K562 (cell line): ENCODE measurements at regions not wholly inside any gene's neighbourhood (a gene's known extent, or its start where the extent isn't known, plus 50 kb on each side); places are given as distances from the start of the nearest gene placed in this dataset.

Experiments used
- ATF3 ChIP-seq, 2 experiments: fragments of 450-650 bp in 1 of 2; sonication (generic) in 1 of 2; formaldehyde crosslinking in 1 of 2; IDR thresholded peaks in 1 of 2; conservative IDR thresholded peaks in 1 of 2; 2 replicates each; pipeline versions ENCODE4 v1.6.1 to v1.8.1; 2016 to 2023; ENCODE audit warnings: mild to moderate bottlenecking in 2 of 2, moderate library complexity in 2 of 2, inconsistent platforms in 1 of 2, missing genetic modification reagents in 1 of 2
- DPF2 ChIP-seq: fragments of 450-650 bp; IDR thresholded peaks from 2 replicates; pipeline ENCODE4 v1.6.1; 2016
- MAFK ChIP-seq: IDR thresholded peaks from 2 replicates; pipeline ENCODE4 v1.6.1; 2011; ENCODE audit warnings: low read length, improper control_type of control experiment
- MTF1 ChIP-seq: fragments of 250-450 bp; sonication (Bioruptor Pico); IDR thresholded peaks from 2 replicates; pipeline ENCODE4 v1.9.0; 2021; ENCODE audit warnings: moderate library complexity, mild to moderate bottlenecking, inconsistent platforms, borderline replicate concordance
- MYBL2 ChIP-seq, 2 experiments: fragments of 450-650 bp in 1 of 2; sonication (generic) in 1 of 2; formaldehyde crosslinking in 1 of 2; IDR thresholded peaks; 2 replicates each; pipeline versions ENCODE4 v1.6.1 to v1.8.1; 2017 to 2022; ENCODE audit warnings: borderline replicate concordance in 1 of 2, inconsistent platforms in 1 of 2, low read depth in 1 of 2, mild to moderate bottlenecking in 1 of 2, missing genetic modification reagents in 1 of 2, moderate library complexity in 1 of 2
- NFE2L1 ChIP-seq: fragments of 450-650 bp; IDR thresholded peaks from 2 replicates; pipeline ENCODE4 v1.6.1; 2016; ENCODE audit warnings: missing genetic modification characterization, low read depth, mild to moderate bottlenecking, missing compliant biosample characterization, moderate library complexity, borderline replicate concordance
- SMARCA4 ChIP-seq: fragments of 450-650 bp; IDR thresholded peaks from 2 replicates; pipeline ENCODE4 v1.6.1; 2016
- SPI1 ChIP-seq: IDR thresholded peaks from 2 replicates; pipeline ENCODE4 v1.6.1; 2011; ENCODE audit warnings: low read depth, low read length, control low read depth, borderline replicate concordance
- TAF15 ChIP-seq: fragments of 200-400 bp; formaldehyde crosslinking; IDR thresholded peaks from 2 replicates; pipeline ENCODE4 v1.6.1; 2017; ENCODE audit warnings: mild to moderate bottlenecking, low read depth, low read length, moderate library complexity
- TCF7 ChIP-seq: sonication (generic); IDR thresholded peaks from 2 replicates; pipeline ENCODE4 v1.6.1; 2016; ENCODE audit warnings: antibody characterized with exemption, borderline replicate concordance
- ZFP30 ChIP-seq: fragments of 250-450 bp; sonication (Bioruptor Pico); IDR thresholded peaks from 2 replicates; pipeline ENCODE4 v1.8.0; 2022; ENCODE audit warnings: moderate library complexity, mild to moderate bottlenecking, inconsistent platforms, borderline replicate concordance
- ZNF239 ChIP-seq: fragments of 250-450 bp; sonication (Bioruptor Pico); IDR thresholded peaks from 2 replicates; pipeline ENCODE4 v1.4.0; 2020; ENCODE audit warnings: mild to moderate bottlenecking
- ZNF274 ChIP-seq: IDR thresholded peaks from 2 replicates; pipeline ENCODE4 v1.6.1; 2011; ENCODE audit warnings: low read depth, mild to moderate bottlenecking, low read length, moderate library complexity, borderline replicate concordance
- ZNF316 ChIP-seq: fragments of 450-650 bp; IDR thresholded peaks from 2 replicates; pipeline ENCODE4 v1.6.1; 2016
- ZNF644 ChIP-seq: fragments of 200-800 bp; sonication (Bioruptor generic); IDR thresholded peaks from 2 replicates; pipeline ENCODE4 v1.6.1; 2016; ENCODE audit warnings: low read depth, missing genetic modification characterization, missing compliant biosample characterization
- ZNF76 ChIP-seq: fragments of 250-450 bp; sonication (Bioruptor Pico); IDR thresholded peaks from 2 replicates; pipeline ENCODE4 v1.4.0; 2020; ENCODE audit warnings: mild to moderate bottlenecking, moderate library complexity, borderline replicate concordance
- ZNF764 ChIP-seq: fragments of 250-450 bp; sonication (Bioruptor Pico); IDR thresholded peaks from 2 replicates; pipeline ENCODE4 v1.4.0; 2020; ENCODE audit warnings: low read depth, mild to moderate bottlenecking, moderate library complexity
- TF ChIP-seq, protein P1 (sequence below): IDR thresholded peaks from 3 replicates; pipeline ENCODE4 v1.6.1; 2011; ENCODE audit warnings: borderline replicate concordance, mild to moderate bottlenecking, moderate library complexity; ENCODE audit not compliant: insufficient read length; ENCODE audit errors: extremely low read depth
- TF ChIP-seq, protein P2 (sequence below): IDR thresholded peaks from 2 replicates; pipeline ENCODE4 v1.6.1; 2014; ENCODE audit warnings: antibody characterized with exemption

GRCh38 chr2:45190481-45190942, 181.3 kb upstream of the SIX2 start (continued):
- TF ChIP-seq TCF7 (no peak), MTF1 (CRISPR knock-in tag) (no peak), SPI1 (no peak), ZNF316 (peak; percentile 97), ZNF239 (CRISPR knock-in tag) (no peak), MAFK (peak; percentile 74), DPF2 (0 out of 2 replicates have a peak, but pooled peaks have one; percentile 30), TAF15 (no peak), ZNF76 (no peak), ZNF644 (no peak), ATF3 (IDR thresholded peaks at IDR 0.05) (peak; percentile 52), ATF3 (CRISPR knock-in tag; conservative IDR thresholded peaks at IDR 0.05) (no peak), ZFP30 (CRISPR knock-in tag) (no peak), ZNF274 (no peak), NFE2L1 (tag) (peak; percentile 8; the same call in 1 of the 2 replicates), SMARCA4 (0 out of 2 replicates have a peak, but pooled peaks have one; percentile 33), ZNF764 (CRISPR knock-in tag) (no peak), MYBL2 (IDR thresholded peaks at IDR 0.05; ENCODE audit: low read depth) (no peak), MYBL2 (CRISPR knock-in tag; IDR thresholded peaks at IDR 0.05; ENCODE audit: borderline replicate concordance) (no peak)
- TF ChIP-seq, protein P1, sequence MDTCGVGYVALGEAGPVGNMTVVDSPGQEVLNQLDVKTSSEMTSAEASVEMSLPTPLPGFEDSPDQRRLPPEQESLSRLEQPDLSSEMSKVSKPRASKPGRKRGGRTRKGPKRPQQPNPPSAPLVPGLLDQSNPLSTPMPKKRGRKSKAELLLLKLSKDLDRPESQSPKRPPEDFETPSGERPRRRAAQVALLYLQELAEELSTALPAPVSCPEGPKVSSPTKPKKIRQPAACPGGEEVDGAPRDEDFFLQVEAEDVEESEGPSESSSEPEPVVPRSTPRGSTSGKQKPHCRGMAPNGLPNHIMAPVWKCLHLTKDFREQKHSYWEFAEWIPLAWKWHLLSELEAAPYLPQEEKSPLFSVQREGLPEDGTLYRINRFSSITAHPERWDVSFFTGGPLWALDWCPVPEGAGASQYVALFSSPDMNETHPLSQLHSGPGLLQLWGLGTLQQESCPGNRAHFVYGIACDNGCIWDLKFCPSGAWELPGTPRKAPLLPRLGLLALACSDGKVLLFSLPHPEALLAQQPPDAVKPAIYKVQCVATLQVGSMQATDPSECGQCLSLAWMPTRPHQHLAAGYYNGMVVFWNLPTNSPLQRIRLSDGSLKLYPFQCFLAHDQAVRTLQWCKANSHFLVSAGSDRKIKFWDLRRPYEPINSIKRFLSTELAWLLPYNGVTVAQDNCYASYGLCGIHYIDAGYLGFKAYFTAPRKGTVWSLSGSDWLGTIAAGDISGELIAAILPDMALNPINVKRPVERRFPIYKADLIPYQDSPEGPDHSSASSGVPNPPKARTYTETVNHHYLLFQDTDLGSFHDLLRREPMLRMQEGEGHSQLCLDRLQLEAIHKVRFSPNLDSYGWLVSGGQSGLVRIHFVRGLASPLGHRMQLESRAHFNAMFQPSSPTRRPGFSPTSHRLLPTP: no peak
- TF ChIP-seq, protein P2, sequence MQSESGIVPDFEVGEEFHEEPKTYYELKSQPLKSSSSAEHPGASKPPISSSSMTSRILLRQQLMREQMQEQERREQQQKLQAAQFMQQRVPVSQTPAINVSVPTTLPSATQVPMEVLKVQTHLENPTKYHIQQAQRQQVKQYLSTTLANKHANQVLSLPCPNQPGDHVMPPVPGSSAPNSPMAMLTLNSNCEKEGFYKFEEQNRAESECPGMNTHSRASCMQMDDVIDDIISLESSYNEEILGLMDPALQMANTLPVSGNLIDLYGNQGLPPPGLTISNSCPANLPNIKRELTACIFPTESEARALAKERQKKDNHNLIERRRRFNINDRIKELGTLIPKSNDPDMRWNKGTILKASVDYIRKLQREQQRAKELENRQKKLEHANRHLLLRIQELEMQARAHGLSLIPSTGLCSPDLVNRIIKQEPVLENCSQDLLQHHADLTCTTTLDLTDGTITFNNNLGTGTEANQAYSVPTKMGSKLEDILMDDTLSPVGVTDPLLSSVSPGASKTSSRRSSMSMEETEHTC: no peak
